Transverse colon (tissue), 4 donors: ENCODE measurements at regions not wholly inside any gene's neighbourhood (a gene's known extent, or its start where the extent isn't known, plus 50 kb on each side); places are given as distances from the start of the nearest gene placed in this dataset.

Experiments used
- DNase-seq: peaks from one replicate; pipeline ENCODE4 v3.0.0-alpha.2; 2019
- H3K27ac ChIP-seq, 4 donors: fragments of 200-600 bp; sonication (generic); 2 replicates each; pipeline ENCODE4 v1.5.1; 2016 to 2018; ENCODE audit warnings: inconsistent platforms in 4 of 4
- H3K27me3 ChIP-seq: fragments of 200-600 bp; sonication (generic); 2 replicates; pipeline ENCODE4 v1.5.1; 2017; ENCODE audit warnings: inconsistent platforms
- H3K36me3 ChIP-seq, 4 donors: fragments of 200-600 bp; sonication (generic); 2 replicates each; pipeline ENCODE4 v1.5.1; 2017 to 2019; ENCODE audit warnings: inconsistent platforms in 4 of 4
- H3K4me1 ChIP-seq, 4 donors: fragments of 200-600 bp; sonication (generic); 2 replicates each; pipeline ENCODE4 v1.5.1; 2017 to 2020; ENCODE audit warnings: inconsistent platforms in 4 of 4
- H3K4me3 ChIP-seq, 4 donors: fragments of 200-600 bp; sonication (generic); 1 replicate in 1 of 4; 2 replicates in 3 of 4; pipeline versions ENCODE4 v1.5.1 to v1.6.1; 2017 to 2019; ENCODE audit warnings: inconsistent platforms in 4 of 4
- H3K9me3 ChIP-seq, 2 donors: fragments of 200-600 bp; sonication (generic); 2 replicates each; pipeline ENCODE4 v1.5.1; 2017 to 2019; ENCODE audit warnings: inconsistent platforms in 2 of 2
- EP300 ChIP-seq: sonication (generic); formaldehyde crosslinking; IDR thresholded peaks from one replicate; pipeline ENCODE4 v1.6.1; 2017; ENCODE audit warnings: antibody characterized with exemption, low read depth
- POLR2A ChIP-seq: fragments of 450-650 bp; IDR thresholded peaks from one replicate; pipeline ENCODE4 v1.6.1; 2016; ENCODE audit warnings: antibody characterized with exemption, mild to moderate bottlenecking, moderate library complexity
- POLR2AphosphoS5 ChIP-seq, 3 donors: sonication (generic); formaldehyde crosslinking; IDR thresholded peaks; one replicate each; pipeline ENCODE4 v1.6.1; 2016; ENCODE audit warnings: antibody characterized with exemption in 3 of 3
- WGBS, 2 donors: methylation state at CpG; one replicate each; pipeline ENCODE4 v1.1.5; 2018; ENCODE audit warnings: low coverage in 1 of 2; 5-methylcytosine and 5-hydroxymethylcytosine counted together
- in situ Hi-C, 4 donors: fragments of 200-750 bp; cut with MboI; loops; one replicate each; pipeline versions ENCODE4 v1.15.0 to v1.15.1; 2017; ENCODE audit warnings: low sequenced_read_pairs in 3 of 4, low pct_ligation_motif_present in 1 of 4, low pct_unique_long_range_greater_than_20kb in 1 of 4
- intact Hi-C: fragments of 100-400 bp; cut with DNase I; formaldehyde crosslinking; loops from one replicate; pipeline ENCODE4 v1.15.1; 2023; ENCODE audit warnings: low total_unique reads
- TF ChIP-seq, protein P1 (sequence below), 5 experiments: fragments of 200-600 bp in 3 of 5; fragments of 450-650 bp in 2 of 5; sonication (generic) in 3 of 5; IDR thresholded peaks; 1 replicate in 2 of 5; 2 replicates in 3 of 5; pipeline ENCODE4 v1.5.1; 2016 to 2017; ENCODE audit warnings: antibody characterized with exemption in 5 of 5, inconsistent platforms in 3 of 5, mild to moderate bottlenecking in 2 of 5, moderate library complexity in 1 of 5

DNA sequence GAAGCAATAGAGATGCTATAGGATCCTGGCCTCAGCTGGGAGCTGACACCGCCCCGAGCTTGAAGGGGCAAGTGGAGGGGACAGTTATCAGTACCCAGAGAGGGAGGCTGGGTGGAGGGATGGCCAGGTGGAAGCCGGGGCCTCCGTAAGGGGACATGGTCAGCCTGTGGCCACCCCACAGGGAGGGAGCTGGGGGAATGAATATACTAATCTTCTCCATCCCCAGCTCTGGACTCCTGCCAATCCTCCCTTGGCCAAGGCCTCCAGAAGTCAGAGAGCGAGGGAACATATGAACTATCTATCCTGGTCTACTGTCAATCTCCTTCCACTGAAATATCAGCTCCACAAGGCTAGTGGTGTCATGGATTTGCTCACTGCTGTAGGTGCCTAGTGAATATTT is 109.3 kb downstream of the BOD1 start:
- in situ Hi-C loops (no loop called here), intact Hi-C loops (no loop called here)
- H3K36me3 ChIP-seq = no peaks in the 10 kb centered on the region
- WGBS, 2 donors = 80 to 100% methylated on average over 2 to 5 of the region's 5 CpGs
- H3K4me3 ChIP-seq = no peak overlapping the region
- H3K27me3 ChIP-seq = peaks cover 6% of the 10 kb centered on the region
- H3K4me1 ChIP-seq = no peaks in the 10 kb centered on the region
- H3K9me3 ChIP-seq = peaks cover 0 to 4% of the 10 kb centered on the region in 2 donors
- TF ChIP-seq POLR2A (no peak), EP300 (no peak), POLR2AphosphoS5 (IDR thresholded peaks at IDR 0.05) (no peak)
- TF ChIP-seq, protein P1, sequence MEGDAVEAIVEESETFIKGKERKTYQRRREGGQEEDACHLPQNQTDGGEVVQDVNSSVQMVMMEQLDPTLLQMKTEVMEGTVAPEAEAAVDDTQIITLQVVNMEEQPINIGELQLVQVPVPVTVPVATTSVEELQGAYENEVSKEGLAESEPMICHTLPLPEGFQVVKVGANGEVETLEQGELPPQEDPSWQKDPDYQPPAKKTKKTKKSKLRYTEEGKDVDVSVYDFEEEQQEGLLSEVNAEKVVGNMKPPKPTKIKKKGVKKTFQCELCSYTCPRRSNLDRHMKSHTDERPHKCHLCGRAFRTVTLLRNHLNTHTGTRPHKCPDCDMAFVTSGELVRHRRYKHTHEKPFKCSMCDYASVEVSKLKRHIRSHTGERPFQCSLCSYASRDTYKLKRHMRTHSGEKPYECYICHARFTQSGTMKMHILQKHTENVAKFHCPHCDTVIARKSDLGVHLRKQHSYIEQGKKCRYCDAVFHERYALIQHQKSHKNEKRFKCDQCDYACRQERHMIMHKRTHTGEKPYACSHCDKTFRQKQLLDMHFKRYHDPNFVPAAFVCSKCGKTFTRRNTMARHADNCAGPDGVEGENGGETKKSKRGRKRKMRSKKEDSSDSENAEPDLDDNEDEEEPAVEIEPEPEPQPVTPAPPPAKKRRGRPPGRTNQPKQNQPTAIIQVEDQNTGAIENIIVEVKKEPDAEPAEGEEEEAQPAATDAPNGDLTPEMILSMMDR (IDR thresholded peaks at IDR 0.05) = no peak
- no peak overlapping the region for H3K27ac ChIP-seq
- no peak for DNase-seq

DNA sequence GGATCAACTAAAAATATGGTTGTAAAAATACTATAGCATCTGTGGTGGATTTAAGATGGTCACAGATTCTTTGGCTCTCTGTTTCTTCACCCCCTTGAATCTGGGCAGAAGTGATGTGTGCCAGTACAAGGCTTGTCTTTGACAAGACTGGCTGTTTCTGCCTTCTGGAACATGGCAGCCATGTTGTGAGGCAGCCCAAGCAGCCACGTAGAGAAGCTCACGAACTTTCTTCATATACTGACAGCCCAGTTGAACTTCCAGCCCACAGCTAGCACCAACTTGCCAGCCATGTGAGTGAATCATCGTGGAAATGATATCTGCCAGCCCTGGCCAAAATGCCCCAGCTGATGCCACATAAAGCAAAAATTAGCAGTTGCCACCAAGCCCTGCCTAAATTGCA is 110.8 kb downstream of the BOD1 start:
- TF ChIP-seq EP300 (no peak), POLR2AphosphoS5 (IDR thresholded peaks at IDR 0.05) (no peak), POLR2A (no peak)
- TF ChIP-seq, protein P1 (IDR thresholded peaks at IDR 0.05) = no peak
- in situ Hi-C loops (no loop called here), intact Hi-C loops (no loop called here)
- Histone ChIP-seq H3K36me3 (no peaks in the 10 kb centered on the region), H3K4me3 (no peak overlapping the region), H3K4me1 (no peaks in the 10 kb centered on the region), H3K27ac (no peak overlapping the region), H3K27me3 (no peaks in the 10 kb centered on the region), H3K9me3 (peaks cover 0 to 4% of the 10 kb centered on the region in 2 donors)
- 61 to 76% methylated on average over 3 of the region's 3 CpGs for WGBS, 2 donors
- no peak for DNase-seq

DNA sequence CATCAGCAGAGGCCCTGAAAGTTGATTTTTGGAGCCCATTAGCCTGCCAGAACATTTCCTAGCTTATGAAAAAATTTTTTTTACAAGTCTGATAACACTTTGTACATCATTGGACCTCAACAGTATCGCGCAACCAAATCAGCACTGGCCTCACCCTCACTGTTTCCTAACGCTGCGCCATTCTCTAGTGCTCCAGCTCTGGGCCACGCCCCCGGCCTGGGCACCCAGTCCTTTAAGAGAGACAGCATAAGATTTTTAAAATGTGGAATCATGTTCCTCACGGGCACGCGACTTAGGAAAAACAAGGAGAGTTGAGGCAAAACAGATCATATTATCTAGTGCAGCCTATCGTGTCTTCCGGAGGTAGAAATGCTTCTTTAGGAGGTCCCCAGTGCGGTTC is 114.5 kb downstream of the BOD1 start:
- in situ Hi-C loops (no loop called here), intact Hi-C loops (no loop called here)
- Histone ChIP-seq H3K4me3 (no peak overlapping the region), H3K27me3 (no peaks in the 10 kb centered on the region), H3K9me3 (peaks cover 0 to 4% of the 10 kb centered on the region in 2 donors), H3K27ac (no peak overlapping the region), H3K36me3 (no peaks in the 10 kb centered on the region), H3K4me1 (peaks cover 0 to 7% (median 2%) of the 10 kb centered on the region in 4 donors)
- TF ChIP-seq EP300 = no peak
- no peak for TF ChIP-seq POLR2A
- TF ChIP-seq POLR2AphosphoS5 (IDR thresholded peaks at IDR 0.05) = no peak
- TF ChIP-seq, protein P1 (IDR thresholded peaks at IDR 0.05) = no peak
- WGBS, 2 donors = 88 to 97% methylated on average over 5 to 12 of the region's 12 CpGs
- no peak for DNase-seq

DNA sequence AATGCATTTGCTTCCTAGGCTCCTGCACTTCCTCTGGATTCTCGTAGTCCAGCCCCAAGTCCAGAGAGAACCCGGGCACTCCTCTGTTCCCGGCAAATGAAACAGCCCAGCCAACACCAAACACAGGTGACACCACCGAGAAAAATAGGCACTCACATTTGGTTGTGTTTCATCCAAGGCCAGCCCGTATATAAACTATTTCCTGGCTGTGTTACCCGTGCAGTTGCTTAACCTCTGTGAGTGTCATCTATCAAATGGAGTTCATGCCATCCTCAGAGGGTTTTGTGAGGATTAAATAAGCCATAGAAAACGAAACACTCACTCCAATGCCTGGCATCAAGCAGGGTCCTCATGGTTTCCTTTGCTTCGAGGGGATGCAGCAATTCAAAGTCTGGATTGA is 115.2 kb downstream of the BOD1 start:
- DNase-seq = no peak
- peaks cover 0 to 8% (median 2%) of the 10 kb centered on the region in 4 donors for H3K4me1 ChIP-seq
- H3K27ac ChIP-seq = no peak overlapping the region
- WGBS, 2 donors = 68% methylated on average over 8 of the region's 8 CpGs; no CpG with 5 or more reads in 1 of the 2 donors
- H3K4me3 ChIP-seq = no peak overlapping the region
- intact Hi-C loops = no loop called here
- H3K9me3 ChIP-seq = peaks cover 0 to 4% of the 10 kb centered on the region in 2 donors
- no peaks in the 10 kb centered on the region for H3K27me3 ChIP-seq
- in situ Hi-C loops = no loop called here
- TF ChIP-seq, protein P1 (IDR thresholded peaks at IDR 0.05) = no peak
- no peak for TF ChIP-seq EP300
- no peak for TF ChIP-seq POLR2A
- TF ChIP-seq POLR2AphosphoS5 (IDR thresholded peaks at IDR 0.05) = no peak
- no peaks in the 10 kb centered on the region for H3K36me3 ChIP-seq
